ENCODE measurements at regions not wholly inside any gene's neighbourhood (a gene's known extent, or its start where the extent isn't known, plus 50 kb on each side); places are given as distances from the start of the nearest gene placed in this dataset.
"Not testable (repeated sequence)": the region's sequence is repeated elsewhere in the genome, so short reads cannot be mapped to it uniquely, and the experiment has no call there.

GRCh38 chr1:88609051-88609450 is 75.0 kb upstream of the PKN2 start:
- no peaks in the 10 kb centered on the region for H3K27me3 ChIP-seq
- H3K4me1 ChIP-seq: no peaks in the 10 kb centered on the region
- TF ChIP-seq CTCF (IDR thresholded peaks at IDR 0.05): no peak
- TF ChIP-seq POLR2A (IDR thresholded peaks at IDR 0.05): no peak
- TF ChIP-seq POLR2AphosphoS5 (IDR thresholded peaks at IDR 0.05): no peak
- no peak for TF ChIP-seq EP300 (IDR thresholded peaks at IDR 0.05)
- no peaks in the 10 kb centered on the region for H3K36me3 ChIP-seq
- no peak overlapping the region for H3K27ac ChIP-seq
- no peaks in the 10 kb centered on the region for H3K9me3 ChIP-seq
- H3K4me3 ChIP-seq: no peak overlapping the region
- no peak for DNase-seq (ENCODE audit: low spot score in 2 of 2)

- TF ChIP-seq EP300 (IDR thresholded peaks at IDR 0.05) (no peak), POLR2AphosphoS5 (IDR thresholded peaks at IDR 0.05) (no peak), POLR2A (IDR thresholded peaks at IDR 0.05) (no peak), CTCF (IDR thresholded peaks at IDR 0.05) (no peak)
- WGBS: 91% methylated on average over 7 of the region's 7 CpGs
- no peak for DNase-seq (ENCODE audit: low spot score in 2 of 2)
- Histone ChIP-seq H3K4me1 (no peaks in the 10 kb centered on the region), H3K27me3 (no peaks in the 10 kb centered on the region), H3K36me3 (no peaks in the 10 kb centered on the region), H3K9me3 (no peaks in the 10 kb centered on the region), H3K27ac (no peak overlapping the region), H3K4me3 (no peak overlapping the region)
These were observed 73.4 kb upstream of the PKN2 start for GRCh38 chr1:88610687-88611086.

- H3K27ac ChIP-seq: no peak overlapping the region
- no peaks in the 10 kb centered on the region for H3K27me3 ChIP-seq
- 74% methylated on average over 2 of the region's 2 CpGs for WGBS
- TF ChIP-seq CTCF (IDR thresholded peaks at IDR 0.05): no peak
- no peak for TF ChIP-seq POLR2A (IDR thresholded peaks at IDR 0.05)
- no peak for TF ChIP-seq POLR2AphosphoS5 (IDR thresholded peaks at IDR 0.05)
- no peak for TF ChIP-seq EP300 (IDR thresholded peaks at IDR 0.05)
- no peaks in the 10 kb centered on the region for H3K9me3 ChIP-seq
- H3K4me1 ChIP-seq: no peaks in the 10 kb centered on the region
- DNase-seq (ENCODE audit: low spot score in 2 of 2): no peak
- no peak overlapping the region for H3K4me3 ChIP-seq
- no peaks in the 10 kb centered on the region for H3K36me3 ChIP-seq
These were observed 71.8 kb upstream of the PKN2 start for GRCh38 chr1:88612292-88612691.

GRCh38 chr1:88612773-88613172 is 71.3 kb upstream of the PKN2 start:
- Histone ChIP-seq H3K4me3 (no peak overlapping the region), H3K27me3 (no peaks in the 10 kb centered on the region), H3K4me1 (no peaks in the 10 kb centered on the region), H3K9me3 (no peaks in the 10 kb centered on the region), H3K27ac (no peak overlapping the region), H3K36me3 (no peaks in the 10 kb centered on the region)
- TF ChIP-seq POLR2A (IDR thresholded peaks at IDR 0.05) (no peak), EP300 (IDR thresholded peaks at IDR 0.05) (no peak), CTCF (IDR thresholded peaks at IDR 0.05) (no peak), POLR2AphosphoS5 (IDR thresholded peaks at IDR 0.05) (no peak)
- no peak for DNase-seq (ENCODE audit: low spot score in 2 of 2)
- 57% methylated on average over 6 of the region's 6 CpGs for WGBS

- H3K36me3 ChIP-seq: no peaks in the 10 kb centered on the region
- no peak overlapping the region for H3K27ac ChIP-seq
- DNase-seq (ENCODE audit: low spot score in 2 of 2): no peak
- H3K4me1 ChIP-seq: no peaks in the 10 kb centered on the region
- H3K4me3 ChIP-seq: no peak overlapping the region
- H3K27me3 ChIP-seq: no peaks in the 10 kb centered on the region
- WGBS: 90% methylated on average over 2 of the region's 2 CpGs
- TF ChIP-seq POLR2A (IDR thresholded peaks at IDR 0.05): no peak
- TF ChIP-seq EP300 (IDR thresholded peaks at IDR 0.05): no peak
- no peak for TF ChIP-seq CTCF (IDR thresholded peaks at IDR 0.05)
- no peak for TF ChIP-seq POLR2AphosphoS5 (IDR thresholded peaks at IDR 0.05)
- H3K9me3 ChIP-seq: peaks cover 11% of the 10 kb centered on the region
These were observed 65.7 kb upstream of the PKN2 start for GRCh38 chr1:88618331-88618730.

GRCh38 chr1:88623101-88623500 is 61.0 kb upstream of the PKN2 start:
- DNase-seq (ENCODE audit: low spot score in 2 of 2); H3K27me3 ChIP-seq; H3K4me3 ChIP-seq; H3K27ac ChIP-seq; H3K36me3 ChIP-seq; H3K4me1 ChIP-seq; H3K9me3 ChIP-seq: not testable (repeated sequence)
- WGBS: 75% methylated on average over 1 of the region's 1 CpG

Data from suprapubic skin (tissue), 4 donors.